Activated naive CD8-positive, alpha-beta T cell treated with anti-CD3 and anti-CD28 coated beads, Interleukin-2, amount 10 ng/mL, durations not matched to agents 7 days and 5 days (primary cell): ENCODE measurements at regions not wholly inside any gene's neighbourhood (a gene's known extent, or its start where the extent isn't known, plus 50 kb on each side); places are given as distances from the start of the nearest gene placed in this dataset.
"Not testable (repeated sequence)": the region's sequence is repeated elsewhere in the genome, so short reads cannot be mapped to it uniquely, and the experiment has no call there.

Experiments
- ATAC-seq: fragments of 150-1000 bp; cut with Tn5 transposase; one replicate; pipeline ENCODE4 v1.10.0; 2021; ENCODE audit warnings: low read depth, moderate library complexity
- POLR2A ChIA-PET: fragments of 350-600 bp; sonication (Branson Sonifier 250); formaldehyde crosslinking; loops from one replicate; lab custom pipeline; 2021; ENCODE audit warnings: antibody characterized with exemption; lab: Charles Lee
- DNase-seq: peaks from one replicate; pipeline ENCODE4 v3.0.0; 2021
- H3K27ac Mint-ChIP-seq: one replicate; pipeline ENCODE4 v1.8.0; 2022; ENCODE audit warnings: mild to moderate bottlenecking, mixed read lengths
- H3K27me3 Mint-ChIP-seq: one replicate; pipeline ENCODE4 v1.8.0; 2022; ENCODE audit warnings: mild to moderate bottlenecking, moderate library complexity, mixed read lengths
- H3K36me3 Mint-ChIP-seq: one replicate; pipeline ENCODE4 v1.8.0; 2021; ENCODE audit warnings: mild to moderate bottlenecking, mixed read lengths
- H3K4me1 Mint-ChIP-seq: one replicate; pipeline ENCODE4 v1.8.0; 2021; ENCODE audit warnings: mixed read lengths
- H3K4me3 Mint-ChIP-seq: one replicate; pipeline ENCODE4 v1.8.0; 2022; ENCODE audit warnings: mild to moderate bottlenecking, moderate library complexity, mixed read lengths
- H3K9me3 Mint-ChIP-seq: one replicate; pipeline ENCODE4 v1.8.0; 2021; ENCODE audit warnings: mixed read lengths

DNA sequence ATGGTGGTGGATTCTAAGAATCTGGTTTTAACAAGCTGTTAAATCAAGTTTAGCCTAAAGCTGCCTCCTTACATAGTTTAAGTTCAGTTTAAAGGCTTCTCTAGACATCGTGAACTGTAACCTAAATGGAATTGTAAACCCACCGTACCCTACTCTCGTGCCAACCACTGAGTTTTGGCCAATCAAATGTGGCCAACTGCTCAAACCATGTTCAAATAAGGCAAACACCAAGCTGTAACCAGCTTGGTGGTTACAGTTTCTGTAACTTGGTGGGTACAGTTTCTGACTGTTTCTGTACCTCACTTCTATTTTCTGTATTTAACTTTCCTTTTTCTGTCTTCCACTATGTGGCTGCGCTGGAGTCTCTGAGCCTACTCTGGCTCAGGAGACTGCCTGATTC is 131.9 kb upstream of the DDHD1 start:
- Mint-ChIP-seq H3K27ac (no peak overlapping the region), H3K4me1 (no peaks in the 10 kb centered on the region), H3K36me3 (peaks cover 6% of the 10 kb centered on the region), H3K4me3 (no peak overlapping the region), H3K9me3 (peaks cover 9% of the 10 kb centered on the region), H3K27me3 (no peaks in the 10 kb centered on the region)
- DNase-seq (no peak), ATAC-seq (no peak)
- POLR2A ChIA-PET = no interaction called here

DNA sequence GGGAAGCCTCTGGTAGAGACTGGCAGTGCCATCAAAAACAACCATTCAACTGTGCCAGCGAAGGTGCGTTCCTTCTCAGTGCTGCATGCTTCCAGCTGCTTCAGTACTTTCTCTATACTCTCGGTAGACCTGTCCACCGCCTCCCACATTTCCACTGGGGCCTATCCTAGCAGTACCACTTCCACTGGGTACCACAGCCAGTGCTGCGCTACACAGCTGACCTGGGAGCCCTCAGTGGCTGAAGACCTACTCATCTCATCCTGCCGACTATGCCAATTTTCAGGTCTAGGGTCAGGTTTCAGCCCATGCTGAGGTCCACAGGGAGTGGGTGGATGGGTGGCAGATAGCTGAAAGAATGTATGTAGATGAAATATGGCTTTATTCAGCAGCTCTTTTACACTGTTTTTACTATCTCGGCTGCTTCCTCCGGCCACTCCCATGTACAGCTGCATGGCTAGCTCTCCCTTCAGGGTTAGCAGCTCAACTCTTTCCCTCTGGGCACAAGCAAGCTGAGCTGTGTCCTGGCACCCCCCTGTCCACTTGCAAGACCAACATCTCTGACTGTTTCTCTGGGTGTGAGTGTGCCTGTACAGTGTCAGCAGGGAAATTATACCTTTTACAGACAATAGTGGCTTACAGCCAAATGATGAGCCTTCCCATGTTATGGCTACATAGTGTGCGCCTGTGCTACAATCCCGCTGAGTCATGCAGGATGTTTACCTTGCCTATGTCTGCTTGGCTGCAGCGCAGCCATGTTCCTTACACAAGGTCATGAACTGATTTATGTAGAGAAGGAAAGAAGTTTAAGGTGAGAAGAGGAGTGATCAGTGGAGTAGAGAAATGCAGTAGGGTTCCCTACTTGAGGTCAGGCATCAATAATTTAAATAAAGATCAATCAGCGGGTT is 125.7 kb upstream of the DDHD1 start:
- Mint-ChIP-seq H3K4me1 (no peaks in the 10 kb centered on the region), H3K9me3 (peaks cover 19% of the 10 kb centered on the region), H3K36me3 (peaks cover 9% of the 10 kb centered on the region), H3K27me3 (no peaks in the 10 kb centered on the region), H3K4me3 (no peak overlapping the region), H3K27ac (no peak overlapping the region)
- POLR2A ChIA-PET = no interaction called here
- no peak for DNase-seq
- no peak for ATAC-seq

DNA sequence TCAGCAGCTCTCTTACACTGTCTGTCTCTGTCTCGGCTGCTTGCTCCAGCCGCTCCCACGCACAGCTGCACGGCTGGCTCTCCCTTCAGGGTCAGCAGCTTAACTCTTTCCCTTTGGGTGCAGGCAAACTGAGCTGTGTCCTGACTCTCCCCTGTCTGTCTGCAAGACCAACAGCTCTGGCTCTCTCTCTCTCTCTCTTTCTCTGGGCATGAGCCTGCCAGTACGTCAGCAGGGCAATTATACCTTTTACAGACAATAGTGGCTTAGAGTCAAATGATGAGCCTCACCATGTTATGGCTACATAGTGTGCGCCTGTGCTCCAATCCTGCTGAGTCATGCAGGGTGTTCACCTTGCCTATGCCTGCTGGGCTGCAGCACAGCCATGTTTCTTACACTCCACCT is 120.5 kb upstream of the DDHD1 start:
- no peak for ATAC-seq
- no peaks in the 10 kb centered on the region for H3K36me3 Mint-ChIP-seq

DNA sequence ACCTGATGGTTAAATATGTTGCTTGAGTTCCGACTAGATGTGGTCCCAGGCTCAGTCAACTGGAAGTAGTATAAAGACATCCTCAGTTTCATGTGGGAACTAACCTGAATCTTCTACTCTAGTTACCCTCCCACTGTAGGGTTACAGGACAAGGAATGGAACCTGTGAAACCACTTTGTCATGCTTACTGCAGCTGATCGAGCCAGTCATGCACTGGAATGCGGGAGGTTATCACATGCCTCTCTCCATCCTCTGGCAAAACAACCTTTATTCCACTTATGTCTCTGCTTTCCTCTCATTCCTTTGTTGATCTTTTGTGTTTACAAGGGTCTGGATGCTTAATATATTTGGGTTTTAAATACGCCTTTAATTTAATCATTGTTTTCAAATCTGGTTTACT is 111.9 kb upstream of the DDHD1 start:
- Mint-ChIP-seq H3K9me3 (peaks cover 13% of the 10 kb centered on the region), H3K27me3 (no peaks in the 10 kb centered on the region), H3K27ac (no peak overlapping the region), H3K36me3 (peaks cover 2% of the 10 kb centered on the region), H3K4me3 (no peak overlapping the region), H3K4me1 (no peaks in the 10 kb centered on the region)
- no peak for DNase-seq
- POLR2A ChIA-PET = no interaction called here
- ATAC-seq = no peak

More for the DNA sequence above, 120.5 kb upstream of the DDHD1 start:
- H3K27ac Mint-ChIP-seq = no peak overlapping the region
- no peak overlapping the region for H3K4me3 Mint-ChIP-seq
- DNase-seq = no peak
- no peaks in the 10 kb centered on the region for H3K4me1 Mint-ChIP-seq
- H3K9me3 Mint-ChIP-seq = peaks cover 3% of the 10 kb centered on the region
- H3K27me3 Mint-ChIP-seq = no peaks in the 10 kb centered on the region
- POLR2A ChIA-PET = no interaction called here

DNA sequence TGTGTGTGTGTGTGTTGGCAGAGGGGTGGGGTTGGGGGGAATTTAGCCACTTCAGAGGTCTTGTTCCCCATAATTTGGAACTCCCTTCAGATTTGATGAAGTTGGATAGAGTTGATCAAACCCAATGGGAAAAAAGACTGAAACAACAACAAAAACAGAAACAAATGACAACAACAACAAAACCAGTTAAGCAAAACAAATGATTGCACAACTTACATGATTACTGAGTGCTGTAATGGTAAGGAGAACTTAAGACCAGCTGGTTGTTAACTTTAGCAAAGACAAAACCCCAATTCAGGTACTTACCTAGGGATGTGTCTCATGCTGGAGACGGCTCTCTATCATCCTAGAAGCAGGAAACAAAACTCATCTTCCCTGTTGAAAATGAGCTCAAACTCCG is 107.8 kb upstream of the DDHD1 start:
- POLR2A ChIA-PET = no interaction called here
- Mint-ChIP-seq H3K4me3 (no peak overlapping the region), H3K27me3 (peaks cover 2% of the 10 kb centered on the region), H3K9me3 (peaks cover 15% of the 10 kb centered on the region), H3K27ac (no peak overlapping the region), H3K4me1 (no peaks in the 10 kb centered on the region), H3K36me3 (peaks cover 3% of the 10 kb centered on the region)
- ATAC-seq = no peak
- DNase-seq = no peak

DNA sequence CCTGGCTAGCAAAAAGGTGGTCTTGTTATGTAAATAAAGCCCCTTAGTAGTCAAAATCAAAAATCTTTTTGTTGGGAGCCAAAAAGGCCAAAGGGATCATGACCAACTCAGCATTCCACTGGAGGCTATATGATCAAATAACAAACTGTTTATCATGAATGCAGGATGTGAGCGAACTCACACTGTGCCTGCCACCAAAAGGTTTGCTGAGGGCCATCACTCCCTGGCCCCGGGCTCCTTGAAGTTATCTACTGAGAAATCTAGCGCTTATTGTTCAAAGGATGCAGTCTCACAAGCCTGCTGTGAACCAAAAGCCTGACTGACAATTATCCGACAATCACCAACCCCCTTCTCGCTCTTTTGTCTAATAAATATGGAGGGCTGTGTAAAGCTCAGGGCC is 107.2 kb upstream of the DDHD1 start:
- H3K27me3 Mint-ChIP-seq = peaks cover 2% of the 10 kb centered on the region
- H3K36me3 Mint-ChIP-seq = peaks cover 3% of the 10 kb centered on the region
- DNase-seq = no peak
- peaks cover 13% of the 10 kb centered on the region for H3K9me3 Mint-ChIP-seq
- POLR2A ChIA-PET = no interaction called here
- H3K4me3 Mint-ChIP-seq = no peak overlapping the region
- no peak for ATAC-seq
- no peak overlapping the region for H3K27ac Mint-ChIP-seq
- no peaks in the 10 kb centered on the region for H3K4me1 Mint-ChIP-seq

DNA sequence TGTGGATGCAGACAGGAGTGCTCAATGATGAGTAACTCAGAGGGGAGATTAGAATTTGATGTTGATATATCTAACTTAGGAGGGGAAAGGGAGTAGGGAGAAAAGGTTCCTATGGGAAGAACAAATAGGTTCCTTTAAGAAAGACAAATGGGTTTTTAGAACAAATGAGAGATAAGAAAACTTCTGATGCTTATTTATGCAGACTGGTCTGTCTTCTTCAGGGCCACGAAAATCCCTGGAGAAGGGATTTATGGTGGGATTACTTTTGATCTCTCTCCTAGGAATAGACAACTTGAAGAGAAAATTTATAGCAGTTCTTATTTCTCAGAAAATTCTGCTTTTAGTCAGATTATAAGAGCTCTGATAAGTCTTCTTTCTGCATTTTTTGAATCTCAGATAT is 99.0 kb upstream of the DDHD1 start:
- H3K4me3 Mint-ChIP-seq = no peak overlapping the region
- POLR2A ChIA-PET = no interaction called here
- no peak for DNase-seq
- H3K4me1 Mint-ChIP-seq = no peaks in the 10 kb centered on the region
- H3K9me3 Mint-ChIP-seq = peaks cover 10% of the 10 kb centered on the region
- no peak for ATAC-seq
- peaks cover 3% of the 10 kb centered on the region for H3K27me3 Mint-ChIP-seq
- H3K27ac Mint-ChIP-seq = no peak overlapping the region
- no peaks in the 10 kb centered on the region for H3K36me3 Mint-ChIP-seq

DNA sequence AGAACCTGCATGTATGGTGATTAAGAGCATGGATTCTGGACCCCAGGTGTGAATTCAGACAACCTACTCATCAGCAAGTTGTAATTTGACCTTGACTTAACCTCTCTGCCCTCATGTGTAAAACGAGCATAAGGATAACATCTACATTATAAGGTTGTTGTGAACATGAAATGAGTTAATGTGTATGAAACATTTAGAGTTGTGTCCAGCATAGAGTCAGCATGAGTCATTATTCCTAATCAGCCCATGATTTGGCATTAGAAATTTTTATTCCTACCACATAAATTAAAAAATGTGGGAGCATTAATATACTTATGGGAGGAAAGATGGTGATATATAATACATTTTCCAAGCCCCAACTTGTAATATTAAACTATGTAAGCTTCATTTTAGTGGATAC is 95.9 kb upstream of the DDHD1 start:
- no peak overlapping the region for H3K4me3 Mint-ChIP-seq
- peaks cover 5% of the 10 kb centered on the region for H3K9me3 Mint-ChIP-seq
- ATAC-seq (no peak), DNase-seq (no peak)
- no peaks in the 10 kb centered on the region for H3K4me1 Mint-ChIP-seq
- H3K27ac Mint-ChIP-seq = no peak overlapping the region
- H3K27me3 Mint-ChIP-seq = peaks cover 3% of the 10 kb centered on the region
- POLR2A ChIA-PET = no interaction called here
- peaks cover 3% of the 10 kb centered on the region for H3K36me3 Mint-ChIP-seq

DNA sequence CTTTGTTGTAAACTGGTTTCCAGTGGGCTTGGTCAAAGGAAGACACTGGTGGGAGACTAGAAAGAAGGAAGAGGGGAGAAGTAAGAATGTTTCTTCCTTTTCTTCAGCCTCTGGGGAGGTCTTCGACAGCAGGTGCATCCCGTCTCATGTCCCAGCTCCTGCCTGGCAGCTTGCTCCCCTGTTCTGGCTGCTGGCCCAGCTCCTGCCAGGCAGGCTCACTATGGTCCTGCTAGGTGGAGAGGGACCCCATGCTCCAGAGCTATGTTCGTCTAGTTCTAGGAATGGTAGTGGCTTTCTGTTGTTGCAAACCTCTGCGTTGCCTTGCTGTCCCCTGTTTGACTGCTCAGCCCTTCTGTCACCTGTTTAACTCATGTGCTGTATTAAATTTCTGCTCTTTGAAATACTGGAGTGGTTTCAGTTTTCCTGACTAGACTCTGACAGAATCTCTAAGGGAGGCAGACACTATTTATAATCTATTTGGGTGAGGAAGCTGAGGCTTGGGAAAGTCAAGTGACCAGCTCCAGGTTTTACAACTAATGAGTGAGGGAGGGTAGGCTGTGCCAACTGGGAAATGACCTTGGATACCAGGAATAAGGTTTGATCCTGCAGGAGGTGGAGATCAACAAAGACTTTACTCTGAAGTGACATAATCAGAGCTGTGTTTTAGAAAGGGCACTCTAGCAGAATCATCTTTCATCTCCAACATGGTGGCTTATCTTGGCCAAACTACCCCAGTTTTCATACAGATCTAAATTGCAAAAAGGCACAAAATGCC is 94.7 kb upstream of the DDHD1 start:
- no peak for DNase-seq

DNA sequence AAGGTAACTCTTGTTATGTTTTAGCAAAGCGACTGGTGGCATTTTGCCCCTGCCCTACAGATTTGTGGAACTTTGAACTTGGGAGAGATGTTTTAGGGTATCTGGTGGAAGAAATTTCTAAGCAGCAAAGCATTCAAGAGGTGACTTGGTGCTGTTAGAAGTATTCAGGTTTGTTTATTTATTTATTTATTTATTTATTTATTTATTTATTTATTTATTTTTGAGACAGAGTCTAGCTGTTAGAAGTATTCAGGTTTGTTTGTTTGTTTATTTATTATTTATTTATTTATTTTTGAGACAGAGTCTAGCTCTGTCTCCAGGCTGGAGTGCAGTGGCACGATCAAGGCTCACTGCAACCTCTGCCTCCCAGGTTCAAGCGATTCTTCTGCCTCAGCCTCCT is 89.8 kb upstream of the DDHD1 start:
- ATAC-seq, H3K27me3 Mint-ChIP-seq, H3K27ac Mint-ChIP-seq, DNase-seq, H3K4me3 Mint-ChIP-seq, H3K4me1 Mint-ChIP-seq, POLR2A ChIA-PET: not testable (repeated sequence)
- peaks cover 12% of the 10 kb centered on the region for H3K9me3 Mint-ChIP-seq
- H3K36me3 Mint-ChIP-seq = peaks cover 13% of the 10 kb centered on the region

More for the DNA sequence above, 94.7 kb upstream of the DDHD1 start:
- H3K27me3 Mint-ChIP-seq = peaks cover 3% of the 10 kb centered on the region
- H3K4me3 Mint-ChIP-seq = no peak overlapping the region
- no peak for ATAC-seq
- no peak overlapping the region for H3K27ac Mint-ChIP-seq
- H3K9me3 Mint-ChIP-seq = peaks cover 6% of the 10 kb centered on the region
- POLR2A ChIA-PET = no interaction called here
- peaks cover 3% of the 10 kb centered on the region for H3K36me3 Mint-ChIP-seq
- no peaks in the 10 kb centered on the region for H3K4me1 Mint-ChIP-seq

DNA sequence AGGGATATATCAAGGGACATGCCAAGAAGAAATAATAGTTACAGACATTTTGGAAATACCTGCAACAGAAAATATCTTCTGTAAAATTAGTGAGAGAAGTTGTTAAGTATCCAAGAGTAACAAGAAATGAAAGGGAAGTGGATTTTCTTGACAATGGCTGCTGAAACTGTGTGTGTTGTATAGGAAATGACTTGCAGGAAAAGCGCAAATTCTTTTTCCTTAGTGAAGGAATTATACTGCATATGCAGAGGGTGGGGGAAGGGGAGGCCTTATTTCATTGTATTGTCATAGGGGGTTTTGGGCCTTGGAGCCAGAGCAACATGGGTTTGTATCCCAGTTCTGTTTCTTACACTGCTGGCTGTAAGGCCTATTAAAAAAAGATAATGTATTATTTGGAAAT is 84.4 kb upstream of the DDHD1 start:
- H3K27me3 Mint-ChIP-seq = no peaks in the 10 kb centered on the region
- no peak overlapping the region for H3K4me3 Mint-ChIP-seq
- DNase-seq (no peak), ATAC-seq (no peak)
- POLR2A ChIA-PET = no interaction called here
- H3K36me3 Mint-ChIP-seq = peaks cover 10% of the 10 kb centered on the region
- no peak overlapping the region for H3K27ac Mint-ChIP-seq
- peaks cover 5% of the 10 kb centered on the region for H3K9me3 Mint-ChIP-seq
- H3K4me1 Mint-ChIP-seq = no peaks in the 10 kb centered on the region

DNA sequence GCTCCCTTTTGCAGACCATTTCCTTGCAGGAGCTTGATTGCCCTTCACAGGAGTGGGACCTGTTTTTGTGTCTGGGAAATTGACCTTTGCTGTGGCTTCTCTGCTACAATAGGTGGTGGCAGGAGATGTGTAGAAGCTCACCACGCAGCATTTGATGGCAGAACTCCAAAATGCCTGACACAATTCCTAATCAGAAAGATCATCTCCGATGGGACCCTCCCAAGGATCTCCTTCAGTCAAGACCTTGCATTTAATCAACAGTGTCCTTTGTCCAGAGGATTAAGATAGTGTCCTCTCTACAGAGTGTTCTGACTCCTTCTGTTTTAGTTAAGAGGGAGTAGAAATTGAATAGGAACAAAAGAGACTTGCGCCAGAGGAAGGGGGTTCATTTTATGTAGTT is 83.6 kb upstream of the DDHD1 start:
- DNase-seq = no peak
- POLR2A ChIA-PET = no interaction called here
- H3K27ac Mint-ChIP-seq = no peak overlapping the region
- H3K27me3 Mint-ChIP-seq = no peaks in the 10 kb centered on the region
- no peaks in the 10 kb centered on the region for H3K9me3 Mint-ChIP-seq
- ATAC-seq = no peak
- H3K4me3 Mint-ChIP-seq = no peak overlapping the region
- no peaks in the 10 kb centered on the region for H3K4me1 Mint-ChIP-seq
- H3K36me3 Mint-ChIP-seq = peaks cover 4% of the 10 kb centered on the region

DNA sequence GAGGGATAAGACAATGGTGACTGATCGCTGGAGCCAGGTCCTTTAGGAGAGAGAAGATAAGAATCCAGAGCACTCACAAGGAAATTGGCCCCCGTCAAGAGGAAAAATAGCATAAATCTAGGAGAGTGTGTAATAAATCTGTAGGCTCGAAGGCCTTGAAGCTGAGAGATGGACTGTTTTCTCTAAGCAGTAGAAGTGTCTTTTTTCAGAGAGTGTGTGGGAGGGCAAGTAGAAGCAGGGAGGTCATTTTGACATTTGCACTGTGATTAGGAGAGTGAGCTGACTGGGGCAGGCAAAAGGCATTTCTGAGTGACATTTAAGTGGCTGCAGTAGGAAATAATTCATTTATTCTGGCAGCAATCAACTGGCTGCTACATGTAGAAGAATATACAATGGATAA is 78.0 kb upstream of the DDHD1 start:
- ATAC-seq (no peak), DNase-seq (no peak)
- Mint-ChIP-seq H3K27me3 (no peaks in the 10 kb centered on the region), H3K9me3 (peaks cover 3% of the 10 kb centered on the region), H3K4me3 (no peak overlapping the region), H3K4me1 (no peaks in the 10 kb centered on the region), H3K36me3 (peaks cover 6% of the 10 kb centered on the region), H3K27ac (no peak overlapping the region)
- POLR2A ChIA-PET = no interaction called here

DNA sequence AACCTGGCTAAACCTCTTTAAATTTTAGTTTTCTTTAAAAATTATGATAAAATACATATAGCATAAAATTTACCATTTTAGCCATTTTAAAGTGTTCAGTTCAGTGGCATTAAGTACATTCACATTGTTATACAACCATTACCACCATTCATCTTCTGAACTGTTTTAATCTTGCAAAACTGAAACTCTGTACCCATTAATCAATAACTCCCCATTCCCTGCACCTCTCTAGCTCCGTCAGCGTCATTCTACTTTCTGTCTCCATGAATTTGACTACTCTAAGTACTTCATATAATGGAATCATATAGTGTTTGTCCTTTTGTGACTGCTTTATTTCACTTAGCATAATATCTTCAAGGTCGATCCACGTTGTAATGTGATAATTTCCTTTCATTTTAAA is 75.8 kb upstream of the DDHD1 start:
- no peaks in the 10 kb centered on the region for H3K27me3 Mint-ChIP-seq
- no peak for ATAC-seq
- H3K9me3 Mint-ChIP-seq = peaks cover 11% of the 10 kb centered on the region
- DNase-seq = no peak
- peaks cover 22% of the 10 kb centered on the region for H3K36me3 Mint-ChIP-seq
- POLR2A ChIA-PET = no interaction called here
- no peaks in the 10 kb centered on the region for H3K4me1 Mint-ChIP-seq
- H3K4me3 Mint-ChIP-seq = no peak overlapping the region
- H3K27ac Mint-ChIP-seq = no peak overlapping the region
